GM19372 (cell line): ENCODE measurements at regions not wholly inside any gene's neighbourhood (a gene's known extent, or its start where the extent isn't known, plus 50 kb on each side); places are given as distances from the start of the nearest gene placed in this dataset.
"Not testable (repeated sequence)": the region's sequence is repeated elsewhere in the genome, so short reads cannot be mapped to it uniquely, and the experiment has no call there.

ENCODE experiments used
- ATAC-seq: cut with Tn5 transposase; IDR thresholded peaks from one replicate; pipeline ENCODE4 v1.9.1; 2021; ENCODE audit warnings: mild to moderate bottlenecking, low read depth, moderate library complexity; ENCODE audit not compliant: unreplicated experiment

DNA sequence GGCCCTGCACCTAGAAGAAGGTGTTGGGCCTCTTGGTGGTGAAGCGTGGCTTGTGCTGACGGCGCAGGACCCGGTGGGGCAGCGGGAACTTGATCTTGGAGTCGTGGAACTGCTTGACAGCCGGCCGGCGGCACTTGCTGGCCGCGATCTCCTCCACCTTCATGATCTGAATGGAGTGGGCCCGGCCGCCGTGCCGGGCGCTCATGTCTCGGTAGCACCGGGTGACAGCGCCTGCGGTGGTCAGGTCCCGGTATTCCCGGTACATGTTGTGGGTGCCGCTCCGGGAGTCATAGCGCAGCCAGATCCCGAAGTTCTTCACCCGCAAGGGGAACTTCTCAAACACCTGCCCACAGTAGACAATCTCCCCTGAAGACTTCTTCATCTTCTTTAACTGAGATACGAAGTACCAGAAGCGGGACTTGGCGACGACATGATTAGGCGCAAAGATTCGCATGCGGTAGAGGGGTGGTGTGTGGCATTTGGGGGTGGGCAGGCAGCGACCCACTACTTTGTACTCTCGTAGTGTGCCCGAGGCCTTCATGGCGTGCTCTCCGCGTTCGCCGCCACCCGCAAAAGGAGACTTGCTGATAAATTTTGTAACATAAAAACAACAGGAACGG is 92.1 kb upstream of the MSH6 start:
- not testable (repeated sequence) for ATAC-seq

DNA sequence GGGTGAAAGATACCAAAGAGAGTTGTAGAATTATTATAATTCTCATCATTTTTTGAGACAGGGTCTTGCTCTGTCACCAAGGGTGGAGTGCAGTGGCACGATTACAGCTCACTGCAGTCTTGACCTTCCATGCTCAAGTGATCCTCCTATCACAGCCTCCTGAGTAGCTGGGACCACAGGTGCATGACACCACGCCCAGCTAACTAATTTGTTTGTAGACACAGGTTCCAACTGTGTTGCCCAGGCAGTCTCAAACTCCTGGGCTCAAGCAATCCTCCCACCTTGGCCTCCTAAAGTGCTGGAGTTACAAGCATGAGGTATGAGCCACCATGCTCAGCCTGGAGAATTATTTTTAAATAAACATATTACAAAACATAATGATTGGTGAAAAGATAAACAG is 92.8 kb upstream of the MSH6 start:
- ATAC-seq: no peak

DNA sequence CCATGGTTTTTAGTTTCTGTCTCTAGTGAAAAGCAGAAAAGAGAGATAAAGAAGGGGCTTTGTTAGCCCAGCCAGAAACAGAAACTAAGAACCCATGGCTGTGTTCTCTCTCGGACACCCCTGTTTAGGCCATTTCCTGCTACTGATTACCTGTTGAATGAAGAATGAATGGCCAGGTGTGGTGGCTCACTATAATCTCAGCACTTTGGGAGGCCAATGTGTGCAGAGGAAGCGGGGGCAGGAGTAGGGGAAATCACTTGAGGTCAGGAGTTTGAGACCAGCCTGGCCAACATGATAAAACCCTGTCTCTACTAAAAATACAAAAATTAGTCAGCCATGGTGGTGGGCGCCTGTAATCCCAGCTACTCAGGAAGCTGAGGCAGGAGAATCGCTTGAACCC is 93.8 kb upstream of the MSH6 start:
- ATAC-seq: peak; percentile 45

DNA sequence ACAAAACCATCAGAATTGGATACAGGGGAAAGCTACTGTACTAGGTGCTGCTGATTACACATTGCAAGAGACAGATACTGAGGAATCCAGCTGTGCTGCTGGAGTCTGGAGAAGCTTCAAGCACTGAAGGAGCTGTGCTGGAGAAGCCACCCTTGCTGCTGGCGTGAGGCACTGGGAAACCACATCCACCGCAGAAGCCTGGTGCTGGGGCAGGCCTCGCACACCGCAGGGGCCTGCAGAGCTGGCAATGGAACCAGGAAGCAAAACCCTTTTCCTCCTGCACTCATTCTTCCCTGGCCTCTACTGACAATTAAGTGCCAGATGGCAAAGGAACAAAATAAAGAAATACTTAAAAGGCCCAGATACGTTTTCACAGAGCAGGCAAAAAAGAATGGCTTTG is 94.4 kb upstream of the MSH6 start:
- ATAC-seq: no peak

DNA sequence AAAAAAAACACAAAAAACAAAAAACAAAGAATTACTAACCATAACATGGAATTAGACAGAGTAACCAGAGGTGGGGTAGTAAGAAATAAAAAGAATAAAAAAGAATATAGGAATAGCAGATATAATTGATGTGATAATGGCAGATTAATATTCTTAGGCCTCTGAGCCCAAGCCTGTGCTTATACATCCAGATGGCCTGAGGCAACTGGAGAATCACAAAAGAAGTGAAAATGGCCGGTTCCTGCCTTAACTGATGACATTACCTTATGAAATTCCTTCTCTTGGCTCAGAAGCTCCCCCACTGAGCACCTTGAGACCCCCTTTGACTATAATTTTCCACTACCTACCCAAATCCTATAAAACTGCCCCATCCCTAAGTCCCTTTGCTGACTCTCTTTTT is 95.1 kb upstream of the MSH6 start:
- no peak for ATAC-seq

DNA sequence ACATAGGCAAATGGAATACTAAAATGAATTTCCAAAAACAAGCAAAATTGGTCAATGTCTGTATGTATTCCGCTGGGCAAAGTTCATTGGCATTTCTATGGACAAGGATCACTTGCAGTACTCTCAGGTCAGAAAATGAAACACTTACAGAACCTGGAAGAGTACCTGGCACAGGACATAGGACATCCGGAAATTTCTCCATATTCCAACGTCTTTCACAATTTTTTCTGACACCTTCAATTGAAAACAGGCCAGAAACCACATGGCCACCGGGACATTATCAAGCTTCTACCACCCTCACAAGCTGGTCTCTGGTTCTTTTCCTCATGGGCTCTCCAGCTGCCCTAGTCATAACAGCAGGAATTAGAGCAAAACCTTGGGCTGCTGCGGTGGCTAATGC is 96.9 kb upstream of the MSH6 start:
- ATAC-seq: no peak

DNA sequence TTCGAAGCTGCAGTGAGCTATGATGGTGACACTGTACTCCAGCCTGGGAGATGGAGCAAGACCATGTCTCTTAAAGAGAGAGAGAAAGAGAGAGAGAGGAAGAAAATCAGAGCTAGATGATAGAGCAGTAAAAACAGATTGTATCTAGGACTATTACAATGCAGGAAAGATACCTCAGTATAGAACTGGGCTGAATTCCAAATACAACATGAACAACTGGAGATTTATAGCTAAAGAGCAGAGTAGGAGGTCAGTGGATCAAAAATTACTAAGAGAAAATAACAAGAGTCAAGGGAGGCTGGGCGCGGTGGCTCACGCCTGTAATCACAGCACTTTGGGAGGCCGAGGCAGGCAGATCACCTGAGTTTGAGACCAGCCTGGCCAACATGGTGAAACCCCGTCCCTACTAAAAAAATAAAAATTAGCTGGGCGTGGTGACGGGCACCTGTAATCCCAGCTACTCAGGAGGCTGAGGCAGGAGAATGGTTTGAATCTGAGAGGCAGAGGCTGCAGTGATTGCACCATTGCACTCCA is 100.7 kb upstream of the MSH6 start:
- ATAC-seq: no peak

DNA sequence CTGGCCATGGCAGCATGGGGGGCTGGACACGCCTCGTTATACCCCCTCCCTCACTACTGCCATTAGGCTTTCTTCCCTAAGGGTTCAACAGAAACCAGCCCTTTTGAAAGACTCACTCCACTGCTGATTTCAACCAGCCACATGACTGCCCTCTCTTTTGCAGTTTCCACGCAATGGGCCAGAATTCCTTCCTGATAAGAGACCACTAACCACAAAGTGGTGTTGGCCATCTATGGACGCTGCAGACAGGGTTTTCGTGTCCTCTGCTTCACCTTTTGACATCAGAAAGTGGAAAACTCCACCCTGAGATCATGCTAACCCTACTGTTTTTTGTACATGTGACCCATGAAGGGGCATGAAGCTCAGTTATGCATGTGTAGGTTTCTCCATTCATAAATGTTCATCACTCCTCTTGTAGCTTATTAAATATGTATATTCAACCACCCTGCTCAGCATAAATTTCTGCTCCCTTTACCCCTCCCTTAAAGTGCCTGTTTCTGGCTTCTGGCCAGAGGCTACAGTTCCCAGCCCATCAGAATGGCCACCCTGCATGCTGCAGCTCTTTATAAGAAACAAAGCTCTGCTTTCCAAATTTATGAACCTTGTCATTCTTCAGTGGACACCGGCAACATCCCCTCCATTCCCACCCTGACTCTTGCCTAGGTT is 105.6 kb upstream of the KCNK12 start:
- ATAC-seq: no peak

DNA sequence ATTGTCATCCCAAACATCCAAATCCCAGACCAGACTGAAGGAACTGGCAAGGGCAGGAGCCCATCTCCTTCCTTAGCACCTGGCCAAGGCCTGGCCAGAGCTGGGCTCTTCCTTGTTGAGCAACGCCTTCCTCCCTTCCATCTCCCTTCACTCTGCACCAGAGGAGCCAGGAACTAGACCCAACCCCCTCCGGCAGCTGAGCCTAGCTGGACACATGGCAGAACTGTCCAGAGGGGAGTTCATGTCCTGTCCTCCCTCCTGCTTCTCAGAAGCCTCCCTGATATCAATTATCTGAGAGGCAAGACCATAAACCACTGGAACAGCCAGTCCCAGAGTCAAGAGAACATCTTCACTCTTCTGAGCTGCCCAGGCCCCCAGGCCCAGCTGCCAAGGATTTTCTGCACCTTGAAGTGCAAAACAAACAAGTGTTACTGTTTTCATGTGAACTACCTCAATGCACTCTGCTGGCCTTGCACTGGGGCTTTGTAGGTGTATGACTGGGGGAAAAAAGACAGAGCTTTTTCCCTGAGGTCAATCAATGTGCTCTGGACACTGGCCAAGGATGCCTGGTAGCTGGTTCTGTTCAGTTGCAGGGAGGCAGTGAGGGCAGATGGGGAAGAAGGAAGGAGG is 104.5 kb upstream of the KCNK12 start:
- ATAC-seq: no peak

DNA sequence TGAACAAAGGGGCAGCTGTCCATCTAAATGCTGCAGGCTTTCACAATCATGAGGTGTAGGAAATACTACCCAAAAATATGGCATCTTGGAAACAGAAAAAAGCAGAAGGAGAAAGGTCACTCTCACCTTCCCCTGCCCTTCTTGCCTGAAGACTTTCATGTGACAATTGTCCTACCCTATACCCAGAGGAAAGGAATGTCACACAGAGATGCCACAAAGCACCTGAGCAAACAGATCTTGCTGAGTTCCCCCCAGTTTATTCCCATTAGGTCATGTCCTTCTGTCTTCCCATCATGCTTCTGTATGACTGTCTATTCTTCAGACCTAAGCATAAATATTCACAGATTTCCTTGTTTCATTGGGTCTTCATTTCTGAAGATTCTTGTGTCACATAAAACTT is 95.5 kb upstream of the KCNK12 start:
- ATAC-seq: no peak

DNA sequence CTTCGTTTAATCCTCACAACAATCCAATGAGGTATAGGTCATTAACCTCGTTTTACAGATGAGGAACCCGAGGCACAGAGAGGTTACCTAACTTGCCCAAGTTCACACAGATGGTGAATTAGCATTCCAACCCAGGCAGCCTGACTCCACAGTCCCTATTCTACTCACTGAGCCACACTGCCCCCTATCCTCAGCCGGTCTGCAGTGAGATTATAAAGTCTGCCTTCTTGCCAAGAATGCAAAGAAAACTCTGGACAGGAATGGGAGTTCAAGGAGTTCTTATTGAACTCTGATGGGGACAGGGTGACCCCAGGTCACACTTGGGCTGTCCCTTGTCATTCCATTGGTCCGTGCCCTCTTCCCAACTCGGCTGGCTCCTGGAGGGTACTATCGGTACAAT is 94.0 kb upstream of the KCNK12 start:
- no peak for ATAC-seq

DNA sequence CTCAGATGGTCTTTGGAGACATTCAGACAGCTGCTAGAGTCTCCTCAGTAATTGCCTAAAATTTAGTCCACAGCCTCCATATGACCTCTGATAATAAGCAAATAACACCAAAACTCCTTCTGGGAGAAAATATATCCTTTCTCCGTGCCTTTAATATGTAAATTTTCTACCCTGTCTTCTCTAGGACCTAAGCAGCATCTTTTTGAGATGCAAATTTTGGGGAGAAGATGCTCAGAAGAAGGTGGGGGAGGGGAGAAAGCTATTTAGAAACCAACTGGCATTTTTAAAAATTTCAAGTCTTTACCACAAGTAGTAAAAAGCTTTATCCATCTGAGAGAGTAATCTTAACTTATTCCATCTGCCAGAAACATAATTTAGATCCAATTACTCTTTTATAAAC is 91.8 kb upstream of the KCNK12 start:
- no peak for ATAC-seq

DNA sequence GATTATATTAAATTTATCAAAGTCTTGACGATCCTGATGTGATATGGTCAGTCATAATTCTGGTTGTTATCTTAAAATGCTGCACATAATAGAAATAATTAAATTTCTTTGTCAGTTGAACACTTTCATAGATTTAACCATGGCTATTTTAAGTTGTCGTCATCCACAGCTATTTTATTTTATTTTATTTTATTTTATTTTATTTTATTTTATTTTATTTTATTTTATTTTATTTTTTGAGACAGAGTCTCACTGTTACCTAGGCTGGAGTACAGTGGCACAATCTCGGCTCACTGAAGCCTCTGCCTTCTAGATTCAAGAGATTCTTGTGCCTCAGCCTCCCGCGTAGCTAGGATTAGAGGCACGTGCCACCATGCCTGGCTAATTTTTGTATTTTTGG is 90.5 kb upstream of the KCNK12 start:
- no peak for ATAC-seq

DNA sequence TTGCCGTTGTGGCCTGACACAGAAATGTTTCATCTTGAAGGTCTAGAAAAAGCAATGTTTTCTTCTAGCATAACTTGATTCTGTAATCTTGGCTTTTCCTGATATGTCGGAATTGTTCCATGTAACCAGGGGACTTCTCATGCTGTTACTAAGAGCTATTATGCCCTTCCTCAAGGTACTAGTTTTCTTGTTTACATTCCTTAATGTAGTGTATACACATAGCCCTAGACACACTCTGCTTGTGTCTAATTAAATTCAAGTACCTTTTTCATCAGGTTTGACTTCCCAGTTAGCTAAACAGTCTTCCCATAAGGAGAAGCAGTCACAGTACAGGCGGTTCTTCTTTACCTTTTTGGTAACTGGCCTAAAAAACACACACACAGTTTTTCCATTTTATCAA is 89.4 kb upstream of the KCNK12 start:
- no peak for ATAC-seq

DNA sequence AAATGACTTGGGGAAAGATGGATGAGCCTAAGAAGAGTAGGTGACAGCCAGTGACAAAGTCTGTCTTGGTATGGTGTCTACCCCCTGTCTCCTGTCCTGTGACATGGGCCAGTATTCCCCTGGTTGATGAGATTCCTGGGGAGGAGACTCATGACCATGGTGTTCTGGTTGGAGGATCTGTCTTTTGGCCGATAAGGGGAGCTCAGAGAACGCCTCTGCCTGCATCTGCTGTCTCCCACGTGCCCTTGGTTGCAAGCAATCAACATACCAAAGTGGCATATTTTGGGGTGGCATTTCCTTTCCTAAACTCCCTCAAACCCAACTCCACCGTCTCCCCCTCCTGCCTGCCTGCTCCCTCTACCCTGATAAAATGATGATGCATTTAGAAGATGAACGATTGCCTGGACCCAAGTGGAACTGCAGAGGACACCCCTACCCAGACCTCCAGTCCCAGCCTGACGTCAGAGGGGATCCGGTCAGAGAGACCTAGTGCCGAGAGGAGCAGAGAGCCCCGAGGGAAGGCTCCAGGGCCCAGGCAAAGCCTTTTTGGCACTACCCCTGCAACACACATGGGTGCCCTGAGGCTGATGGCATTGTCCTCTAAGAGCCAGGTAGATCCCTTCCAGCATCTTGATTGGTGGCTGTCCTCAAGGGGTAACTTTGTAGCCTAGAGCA is 88.0 kb upstream of the KCNK12 start:
- ATAC-seq: no peak

DNA sequence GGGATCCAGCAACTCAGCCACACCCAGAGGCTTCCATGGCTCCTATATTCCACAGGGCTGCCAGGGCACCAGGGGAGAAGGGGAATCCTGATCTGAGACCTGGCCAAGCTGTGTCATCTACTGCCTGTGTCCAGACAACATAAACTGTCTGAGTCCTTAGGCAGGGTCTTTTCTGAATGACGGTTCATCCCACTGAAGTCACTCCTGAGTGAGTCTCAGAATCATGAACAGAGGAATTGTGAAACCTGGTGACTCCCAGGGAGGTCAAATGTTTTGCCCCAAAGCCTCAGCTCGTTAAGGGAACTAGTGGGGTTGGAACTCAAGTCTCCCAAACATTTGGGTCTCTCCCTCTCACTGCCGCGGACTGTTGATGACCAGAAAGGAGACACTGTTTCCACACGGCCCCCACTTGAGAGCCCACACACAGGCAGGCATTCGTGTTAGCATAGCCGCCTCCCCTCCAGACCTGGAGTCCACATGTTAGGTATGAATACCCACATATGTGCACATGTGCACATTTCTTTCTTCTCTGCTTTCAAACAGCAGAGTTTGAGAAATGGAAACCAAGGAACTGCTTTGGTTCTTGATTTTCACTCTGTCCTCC is 87.2 kb upstream of the KCNK12 start:
- no peak for ATAC-seq

DNA sequence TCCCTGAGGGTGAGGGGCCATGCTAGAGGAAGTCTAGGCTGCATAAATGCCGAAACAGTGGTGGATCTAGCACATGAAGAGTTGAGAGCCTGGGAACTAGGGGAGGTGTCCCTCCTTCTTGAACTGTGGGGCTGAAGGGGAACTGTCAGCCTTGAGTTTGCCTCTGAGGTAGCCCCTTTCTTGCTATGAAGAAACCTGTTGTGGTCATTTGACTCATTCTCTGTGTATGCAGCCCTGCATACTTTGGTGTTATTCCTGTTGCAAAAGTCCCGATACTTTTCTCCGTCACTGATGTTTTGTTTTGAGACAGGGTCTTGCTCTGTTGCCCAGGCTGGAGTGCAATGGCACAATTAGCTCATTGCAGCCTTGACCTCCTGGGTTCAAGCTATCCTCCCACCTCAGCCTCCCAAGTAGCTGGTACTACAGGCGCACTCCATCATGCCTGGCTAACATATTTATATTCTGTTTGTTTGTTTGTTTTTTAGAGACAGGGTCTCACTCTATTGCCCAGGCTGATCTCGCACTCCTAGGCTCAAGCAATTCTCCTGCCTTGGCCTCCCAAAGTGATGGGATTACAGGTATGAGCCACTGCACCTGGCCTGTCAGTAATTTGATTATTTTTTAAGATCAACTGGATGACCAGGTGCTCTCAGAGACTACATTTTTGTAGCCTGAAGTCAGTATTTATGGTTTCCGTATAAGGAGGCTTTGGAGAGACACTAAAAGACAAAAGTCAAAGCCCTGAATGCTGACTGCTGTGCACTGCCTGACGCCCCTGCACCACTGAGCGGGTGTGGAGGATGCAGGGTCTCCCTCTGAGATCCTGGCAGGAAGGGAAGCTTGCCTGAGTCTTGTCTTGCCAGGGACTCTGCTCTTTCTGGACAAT is 86.2 kb upstream of the KCNK12 start:
- ATAC-seq: no peak

DNA sequence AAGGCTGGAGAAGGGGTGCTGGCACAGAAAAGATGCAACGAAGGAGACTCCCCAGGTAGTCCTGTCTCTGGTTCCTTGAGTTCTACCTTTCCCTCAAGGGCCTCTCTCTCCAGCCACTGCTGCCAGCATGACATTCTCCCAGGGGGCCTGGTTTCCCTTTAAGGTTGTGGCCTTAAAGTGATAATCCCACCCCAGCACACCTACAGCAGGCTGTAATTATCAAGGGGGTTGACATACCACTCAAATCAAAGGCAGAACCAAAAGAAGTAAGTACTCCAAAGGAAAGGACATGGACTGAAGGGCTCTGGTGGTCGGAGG is 84.7 kb upstream of the KCNK12 start:
- no peak for ATAC-seq

DNA sequence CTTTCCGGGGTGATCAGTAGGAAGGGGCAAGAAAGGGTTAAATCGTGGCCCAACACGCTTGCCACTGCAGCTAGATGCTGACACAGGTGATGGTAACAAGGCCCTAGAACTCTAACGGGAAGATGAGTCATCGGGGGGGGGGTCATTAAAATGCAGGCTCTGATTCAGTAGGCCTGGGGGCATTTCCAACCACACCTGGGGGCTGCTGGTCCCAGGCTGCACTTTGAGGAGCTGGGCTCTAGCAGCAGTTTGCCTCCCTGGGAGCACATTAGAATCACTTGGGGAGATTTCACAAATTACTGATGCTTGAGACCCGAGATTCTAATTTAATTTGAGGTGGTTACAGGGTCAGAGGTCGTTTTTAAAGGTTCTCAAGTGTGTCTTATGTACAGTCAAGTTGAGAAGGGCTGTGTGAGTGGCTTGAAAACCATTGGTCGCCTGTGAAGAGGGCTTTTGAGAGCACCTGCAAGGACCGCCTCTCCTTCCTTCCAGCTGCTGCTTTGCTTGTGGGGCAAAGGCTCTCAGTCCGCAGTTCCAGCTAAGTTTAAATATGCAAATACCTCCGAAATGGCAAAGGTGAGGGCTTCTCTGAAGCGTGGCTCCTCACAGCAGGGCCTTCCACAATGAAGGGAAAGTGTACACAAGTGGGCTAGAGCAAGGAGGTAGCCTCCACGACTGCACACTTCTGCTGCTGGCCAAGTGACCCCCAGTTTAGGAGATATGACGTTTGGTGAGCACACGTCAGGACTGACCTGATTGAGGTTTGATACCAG is 84.2 kb upstream of the KCNK12 start:
- peak; percentile 78 for ATAC-seq
